IMR-90 (cell line): ENCODE measurements at regions not wholly inside any gene's neighbourhood (a gene's known extent, or its start where the extent isn't known, plus 50 kb on each side); places are given as distances from the start of the nearest gene placed in this dataset.

Experiments
- ATAC-seq: fragments of 200-7000 bp; cut with Tn5 transposase; 2 replicates; pipeline ENCODE4 v1.9.1; 2020; ENCODE audit warnings: low read depth, mild to moderate bottlenecking, moderate library complexity
- BruUV-seq: library from RNA; stranded (reverse); fragments of 400-500 nt; replicated peaks from 2 replicates; lab custom pipeline; 2021; lab: Mats Ljungman, UMichigan
- CTCF ChIA-PET: fragments of 300-600 bp; formaldehyde crosslinking; extraction: SDS; loops from one replicate; lab custom pipeline; 2021; ENCODE audit warnings: antibody characterized with exemption; lab: Yijun Ruan, JAX
- POLR2A ChIA-PET: fragments of 300-600 bp; sonication (Branson Sonifier 250); formaldehyde crosslinking; loops from one replicate; lab custom pipeline; 2022; ENCODE audit warnings: antibody characterized with exemption; ENCODE audit not compliant: unreplicated experiment; lab: Charles Lee
- DNase-seq: peaks from one replicate; pipeline ENCODE4 v3.0.0; 2013
- H2AFZ ChIP-seq: replicated peaks from 2 replicates; pipeline ENCODE3; 2013; ENCODE audit warnings: low read length, mild to moderate bottlenecking; ENCODE audit not compliant: poor library complexity
- H2AK5ac ChIP-seq: 2 replicates; pipeline ENCODE4 v1.6.1; 2013; ENCODE audit warnings: low read depth, low read length, inconsistent platforms
- H2AK9ac ChIP-seq: replicated peaks from 2 replicates; pipeline ENCODE3; 2013; ENCODE audit warnings: mild to moderate bottlenecking, low read depth, low read length, moderate library complexity; ENCODE audit not compliant: poor library complexity
- H2BK120ac ChIP-seq: 2 replicates; pipeline ENCODE4 v1.6.1; 2013; ENCODE audit warnings: low read depth, low read length, inconsistent platforms
- H2BK15ac ChIP-seq: 3 replicates; pipeline ENCODE4 v1.6.1; 2013; ENCODE audit warnings: low read depth, low read length, inconsistent platforms
- H2BK20ac ChIP-seq: 2 replicates; pipeline ENCODE4 v1.6.1; 2013; ENCODE audit warnings: low read depth, mild to moderate bottlenecking, inconsistent platforms, low read length, moderate library complexity
- H2BK5ac ChIP-seq: 2 replicates; pipeline ENCODE4 v1.6.1; 2013; ENCODE audit warnings: mild to moderate bottlenecking, low read depth, low read length, inconsistent platforms; ENCODE audit not compliant: poor library complexity, severe bottlenecking
- H3K14ac ChIP-seq: replicated peaks from 2 replicates; pipeline ENCODE4 v1.6.1; 2013; ENCODE audit warnings: low read depth, low read length, inconsistent platforms
- H3K18ac ChIP-seq: 2 replicates; pipeline ENCODE4 v1.6.1; 2013; ENCODE audit warnings: low read depth, low read length, control low read depth
- H3K23ac ChIP-seq: 2 replicates; pipeline ENCODE4 v1.6.1; 2013; ENCODE audit warnings: low read depth, low read length, inconsistent platforms
- H3K27ac ChIP-seq: 2 replicates; pipeline ENCODE4 v1.5.1; 2013; ENCODE audit warnings: mild to moderate bottlenecking, control low read depth, low read length; ENCODE audit not compliant: insufficient read depth
- H3K27me3 ChIP-seq: 2 replicates; pipeline ENCODE4 v1.6.1; 2013; ENCODE audit warnings: low read length; ENCODE audit not compliant: control insufficient read depth, insufficient read depth
- H3K36me3 ChIP-seq: 2 replicates; pipeline ENCODE4 v1.6.1; 2013; ENCODE audit warnings: low read length, mixed read lengths; ENCODE audit not compliant: control insufficient read depth, insufficient read depth
- H3K4ac ChIP-seq: 2 replicates; pipeline ENCODE4 v1.6.1; 2013; ENCODE audit warnings: low read depth, low read length, inconsistent platforms
- H3K4me1 ChIP-seq: 2 replicates; pipeline ENCODE4 v1.6.1; 2013; ENCODE audit warnings: low read length, mixed read lengths; ENCODE audit not compliant: control insufficient read depth, insufficient read depth
- H3K4me2 ChIP-seq: 2 replicates; pipeline ENCODE4 v1.6.1; 2013; ENCODE audit warnings: low read depth, mild to moderate bottlenecking, control low read depth, low read length, moderate library complexity
- H3K4me3 ChIP-seq: 2 replicates; pipeline ENCODE4 v1.5.1; 2013; ENCODE audit warnings: low read depth, mild to moderate bottlenecking, control low read depth, low read length, moderate library complexity; ENCODE audit not compliant: insufficient read depth
- H3K56ac ChIP-seq: 2 replicates; pipeline ENCODE4 v1.6.1; 2013; ENCODE audit warnings: low read length, inconsistent platforms; ENCODE audit not compliant: insufficient read depth; ENCODE audit errors: extremely low read depth
- H3K79me1 ChIP-seq, 2 experiments: 2 replicates each; pipeline ENCODE4 v1.6.1; 2013; ENCODE audit warnings: low read length in 2 of 2, inconsistent platforms in 1 of 2, low read depth in 1 of 2
- H3K9ac ChIP-seq: 2 replicates; pipeline ENCODE4 v1.6.1; 2013; ENCODE audit warnings: low read depth, low read length, control low read depth
- H3K9me1 ChIP-seq: 2 replicates; pipeline ENCODE4 v1.6.1; 2013; ENCODE audit warnings: low read length, inconsistent platforms; ENCODE audit not compliant: insufficient read depth
- H3K9me3 ChIP-seq: 2 replicates; pipeline ENCODE4 v1.6.1; 2013; ENCODE audit warnings: low read length; ENCODE audit not compliant: control insufficient read depth, insufficient read depth
- H4K20me1 ChIP-seq: 2 replicates; pipeline ENCODE4 v1.6.1; 2013; ENCODE audit warnings: low read length, inconsistent platforms; ENCODE audit not compliant: insufficient read depth
- H4K5ac ChIP-seq: 2 replicates; pipeline ENCODE4 v1.6.1; 2013; ENCODE audit warnings: mild to moderate bottlenecking, low read depth, low read length, control low read depth
- H4K8ac ChIP-seq, 2 experiments: 2 replicates each; pipeline ENCODE4 v1.6.1; 2013; ENCODE audit warnings: low read depth in 2 of 2, low read length in 2 of 2, control low read depth in 1 of 2, inconsistent platforms in 1 of 2
- H4K91ac ChIP-seq: 2 replicates; pipeline ENCODE4 v1.6.1; 2013; ENCODE audit warnings: low read depth, low read length, inconsistent platforms; ENCODE audit not compliant: insufficient read depth
- BHLHE40 ChIP-seq: fragments of 150-350 bp; IDR thresholded peaks from 2 replicates; pipeline ENCODE4 v1.6.1; 2016; ENCODE audit warnings: mild to moderate bottlenecking, low read depth, low read length
- CEBPB ChIP-seq: IDR thresholded peaks from 2 replicates; pipeline ENCODE4 v1.6.1; 2012; ENCODE audit warnings: low read depth, low read length, improper control_type of control experiment
- CHD1 ChIP-seq: IDR thresholded peaks from 2 replicates; pipeline ENCODE4 v1.6.1; 2012; ENCODE audit warnings: low read depth, low read length, improper control_type of control experiment
- CTCF ChIP-seq: conservative IDR thresholded peaks from 2 replicates; pipeline ENCODE4 v1.5.1; 2012; ENCODE audit warnings: mild to moderate bottlenecking, low read depth, low read length, improper control_type of control experiment
- ELK1 ChIP-seq: fragments of 150-350 bp; IDR thresholded peaks from 2 replicates; pipeline ENCODE4 v1.6.1; 2016; ENCODE audit warnings: low read depth, mild to moderate bottlenecking, low read length, moderate library complexity, borderline replicate concordance
- FOS ChIP-seq: fragments of 150-350 bp; IDR thresholded peaks from 2 replicates; pipeline ENCODE4 v1.6.1; 2016; ENCODE audit warnings: low read depth, low read length
- MAFK ChIP-seq: IDR thresholded peaks from 2 replicates; pipeline ENCODE4 v1.6.1; 2012; ENCODE audit warnings: low read depth, low read length, improper control_type of control experiment
- MAZ ChIP-seq: IDR thresholded peaks from 2 replicates; pipeline ENCODE4 v1.6.1; 2012; ENCODE audit warnings: low read depth, mild to moderate bottlenecking, low read length, improper control_type of control experiment, moderate library complexity, borderline replicate concordance
- MXI1 ChIP-seq: IDR thresholded peaks from 2 replicates; pipeline ENCODE4 v1.6.1; 2012; ENCODE audit warnings: low read depth, mild to moderate bottlenecking, low read length, moderate library complexity, borderline replicate concordance
- NFE2L2 ChIP-seq: fragments of 150-350 bp; IDR thresholded peaks from 2 replicates; pipeline ENCODE4 v1.6.1; 2016; ENCODE audit warnings: low read depth, mild to moderate bottlenecking, low read length
- POLR2A ChIP-seq: IDR thresholded peaks from 2 replicates; pipeline ENCODE4 v1.6.1; 2012; ENCODE audit warnings: mild to moderate bottlenecking, low read depth, low read length
- RAD21 ChIP-seq: IDR thresholded peaks from 2 replicates; pipeline ENCODE4 v1.6.1; 2012; ENCODE audit warnings: low read length, improper control_type of control experiment
- RCOR1 ChIP-seq: IDR thresholded peaks from 2 replicates; pipeline ENCODE4 v1.6.1; 2012; ENCODE audit warnings: mild to moderate bottlenecking, low read length, improper control_type of control experiment; ENCODE audit not compliant: insufficient replicate concordance
- RFX5 ChIP-seq: IDR thresholded peaks from 2 replicates; pipeline ENCODE4 v1.8.0; 2012; ENCODE audit warnings: low read depth, mild to moderate bottlenecking, low read length, moderate library complexity
- SMC3 ChIP-seq: fragments of 150-350 bp; IDR thresholded peaks from 2 replicates; pipeline ENCODE4 v1.6.1; 2016; ENCODE audit warnings: low read depth, mild to moderate bottlenecking, antibody characterized with exemption, low read length, moderate library complexity
- USF2 ChIP-seq: fragments of 150-350 bp; IDR thresholded peaks from 2 replicates; pipeline ENCODE4 v1.6.1; 2017; ENCODE audit warnings: mild to moderate bottlenecking, antibody characterized with exemption, low read length, low read depth
- dilution Hi-C: fragments of 300-500 bp; cut with HindIII; formaldehyde crosslinking; loops from one replicate; pipeline ENCODE4 v1.14.3; 2018; ENCODE audit warnings: low sequenced_read_pairs; ENCODE audit not compliant: unreplicated experiment
- in situ Hi-C: fragments of 300-500 bp; cut with MboI; formaldehyde crosslinking; loops from 3 replicates; pipeline ENCODE4 v1.14.3; 2019; ENCODE audit warnings: low sequenced_read_pairs, inconsistent platforms, mixed read lengths
- intact Hi-C: fragments of 100-400 bp; cut with micrococcal nuclease; formaldehyde crosslinking; loops from 2 replicates; pipeline ENCODE4 v1.10.0; 2022

GRCh38 chr3:163614886-163615285 lies 1463.4 kb downstream of the SI start:
- no peak overlapping the region for H4K8ac ChIP-seq
- no peak overlapping the region for H2BK20ac ChIP-seq
- in situ Hi-C loops: no loop called here
- H3K4me3 ChIP-seq: no peak overlapping the region
- H3K4me1 ChIP-seq: no peaks in the 10 kb centered on the region
- no peak for ATAC-seq
- H4K20me1 ChIP-seq: no peaks in the 10 kb centered on the region
- no peak overlapping the region for H2BK5ac ChIP-seq
- H3K56ac ChIP-seq: no peak overlapping the region
- no peak overlapping the region for H2BK15ac ChIP-seq
- H2AFZ ChIP-seq: no peak overlapping the region
- no peak overlapping the region for H3K14ac ChIP-seq
- H3K36me3 ChIP-seq: no peaks in the 10 kb centered on the region
- no peak overlapping the region for H2BK120ac ChIP-seq
- no peak overlapping the region for H2AK9ac ChIP-seq
- no TSS peak for BruUV-seq
- no peak overlapping the region for H3K4ac ChIP-seq
- TF ChIP-seq CEBPB (no peak), BHLHE40 (no peak), NFE2L2 (no peak), SMC3 (no peak), RCOR1 (no peak), CTCF (no peak), FOS (no peak), MAFK (no peak), USF2 (no peak), RFX5 (no peak), POLR2A (no peak), MAZ (no peak), CHD1 (no peak), MXI1 (no peak), ELK1 (no peak), RAD21 (no peak)
- H4K91ac ChIP-seq: no peak overlapping the region
- DNase-seq: no peak
- no peaks in the 10 kb centered on the region for H3K9me1 ChIP-seq
- ChIA-PET POLR2A (no interaction called here), CTCF (no interaction called here)
- H3K79me1 ChIP-seq: no peaks in the 10 kb centered on the region
- no peak overlapping the region for H4K5ac ChIP-seq
- intact Hi-C loops: no loop called here
- no peak overlapping the region for H3K23ac ChIP-seq
- no peak overlapping the region for H2AK5ac ChIP-seq
- no peak overlapping the region for H3K9ac ChIP-seq
- no peaks in the 10 kb centered on the region for H3K27me3 ChIP-seq
- no peak overlapping the region for H3K4me2 ChIP-seq
- no peak overlapping the region for H3K18ac ChIP-seq
- no peak overlapping the region for H3K27ac ChIP-seq
- H3K9me3 ChIP-seq: peaks cover 3% of the 10 kb centered on the region; the same call in 1 of the 2 replicates
- dilution Hi-C loops: no loop called here
